GM12891 (cell line): ENCODE measurements at regions not wholly inside any gene's neighbourhood (a gene's known extent, or its start where the extent isn't known, plus 50 kb on each side); places are given as distances from the start of the nearest gene placed in this dataset.

ENCODE experiments used
- PAX5 ChIP-seq: IDR thresholded peaks from 2 replicates; pipeline ENCODE4 v1.6.1; 2011; ENCODE audit warnings: low read length, moderate library complexity, mild to moderate bottlenecking; ENCODE audit not compliant: insufficient read depth, severe bottlenecking
- POLR2A ChIP-seq: IDR thresholded peaks from 2 replicates; pipeline ENCODE4 v1.6.1; 2011; ENCODE audit warnings: low read depth, low read length, control low read depth
- POLR2AphosphoS5 ChIP-seq: IDR thresholded peaks from 2 replicates; pipeline ENCODE4 v1.6.1; 2011; ENCODE audit warnings: low read depth, low read length, control low read depth
- POU2F2 ChIP-seq: IDR thresholded peaks from 2 replicates; pipeline ENCODE4 v1.6.1; 2011; ENCODE audit warnings: low read depth, mild to moderate bottlenecking, control low read depth, low read length, moderate library complexity
- SPI1 ChIP-seq: IDR thresholded peaks from 2 replicates; pipeline ENCODE4 v1.6.1; 2011; ENCODE audit warnings: low read depth, low read length, control low read depth
- TAF1 ChIP-seq: IDR thresholded peaks from 2 replicates; pipeline ENCODE4 v1.6.1; 2011; ENCODE audit warnings: low read depth, low read length, control low read depth

GRCh38 chr10:3331187-3331586 is 158.6 kb upstream of the PITRM1 start:
- no peak for TF ChIP-seq POLR2AphosphoS5
- no peak for TF ChIP-seq POLR2A
- TF ChIP-seq POU2F2 = no peak
- TF ChIP-seq TAF1 = no peak
- TF ChIP-seq SPI1 = no peak
- no peak for TF ChIP-seq PAX5
